ENCODE measurements at regions not wholly inside any gene's neighbourhood (a gene's known extent, or its start where the extent isn't known, plus 50 kb on each side); places are given as distances from the start of the nearest gene placed in this dataset.
"Not testable (repeated sequence)": the region's sequence is repeated elsewhere in the genome, so short reads cannot be mapped to it uniquely, and the experiment has no call there.

DNA sequence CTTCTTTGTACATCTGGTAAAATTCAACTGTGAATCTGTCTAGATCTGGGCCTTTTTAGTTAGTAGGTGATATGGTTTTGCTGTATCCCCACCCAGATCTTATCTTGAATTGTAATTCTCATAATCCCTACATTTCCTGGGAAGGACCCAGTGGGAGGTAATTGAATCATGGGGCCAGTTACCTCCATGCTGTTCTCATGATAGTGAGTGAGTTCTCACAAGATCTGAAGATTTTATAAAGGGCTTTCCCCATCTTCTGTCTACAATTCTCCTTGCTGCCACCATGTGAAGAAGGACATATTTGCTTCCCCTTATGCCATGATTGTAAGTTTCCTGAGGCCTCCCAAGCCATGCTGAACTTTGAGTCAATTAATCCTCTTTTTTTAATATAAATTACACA lies 410.4 kb upstream of the EPHA7 start:
- not testable (repeated sequence) for H3K4me3 ChIP-seq (replicated peaks; ENCODE audit: low read depth, low read length); DNase-seq (ENCODE audit: extremely low read depth, low read depth)

GRCh38 chr6:93829009-93829408 lies 409.6 kb upstream of the EPHA7 start:
- no peak for TF ChIP-seq CTCF (IDR thresholded peaks at IDR 0.05; ENCODE audit: low read depth, low read length, missing control alignments)
- DNase-seq (ENCODE audit: extremely low read depth, low read depth), result no peak
- no peak overlapping the region for H3K4me3 ChIP-seq (replicated peaks; ENCODE audit: low read depth, low read length)

DNA sequence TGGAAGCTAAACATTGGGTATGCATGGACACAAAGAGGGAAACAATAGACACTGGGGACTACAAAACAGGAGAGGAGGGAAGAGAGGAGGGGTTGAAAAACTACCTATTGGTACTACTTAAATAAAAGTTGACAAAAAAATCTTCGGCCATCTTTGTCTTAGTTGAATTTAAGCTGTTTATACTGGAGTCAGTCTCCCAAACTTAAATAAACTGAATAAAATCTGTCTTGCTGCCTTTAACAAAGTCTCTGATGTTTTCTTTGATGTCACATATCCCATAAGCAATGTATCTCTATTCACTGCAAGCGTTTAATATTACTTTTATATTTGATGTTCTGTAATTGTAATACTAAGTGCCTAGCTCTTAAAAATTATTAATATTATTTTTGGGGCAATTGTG lies 409.2 kb upstream of the EPHA7 start:
- no peak for TF ChIP-seq CTCF (IDR thresholded peaks at IDR 0.05; ENCODE audit: low read depth, low read length, missing control alignments)
- DNase-seq (ENCODE audit: extremely low read depth, low read depth), result no peak
- H3K4me3 ChIP-seq (replicated peaks; ENCODE audit: low read depth, low read length), result no peak overlapping the region

DNA sequence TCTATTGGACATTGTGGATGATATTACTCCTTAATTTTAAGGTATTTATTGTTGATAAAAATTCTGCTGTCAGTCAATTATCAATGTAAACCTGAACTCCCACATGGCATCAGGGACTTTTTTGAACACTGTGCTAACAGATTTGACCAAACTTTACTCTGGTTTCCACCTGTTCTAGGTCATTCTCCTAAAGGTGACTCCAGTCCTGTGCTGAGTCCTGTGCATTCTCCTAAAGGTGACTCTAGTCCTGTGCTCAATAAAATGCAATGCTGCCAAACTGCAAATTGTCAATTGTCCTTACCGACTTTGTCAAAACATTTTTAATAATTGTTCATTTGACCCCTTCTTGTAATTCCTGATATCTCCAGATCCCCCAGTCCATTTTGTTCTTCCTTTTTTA lies 408.4 kb upstream of the EPHA7 start:
- no peak overlapping the region for H3K4me3 ChIP-seq (replicated peaks; ENCODE audit: low read depth, low read length)
- no peak for TF ChIP-seq CTCF (IDR thresholded peaks at IDR 0.05; ENCODE audit: low read depth, low read length, missing control alignments)
- no peak for DNase-seq (ENCODE audit: extremely low read depth, low read depth)

DNA sequence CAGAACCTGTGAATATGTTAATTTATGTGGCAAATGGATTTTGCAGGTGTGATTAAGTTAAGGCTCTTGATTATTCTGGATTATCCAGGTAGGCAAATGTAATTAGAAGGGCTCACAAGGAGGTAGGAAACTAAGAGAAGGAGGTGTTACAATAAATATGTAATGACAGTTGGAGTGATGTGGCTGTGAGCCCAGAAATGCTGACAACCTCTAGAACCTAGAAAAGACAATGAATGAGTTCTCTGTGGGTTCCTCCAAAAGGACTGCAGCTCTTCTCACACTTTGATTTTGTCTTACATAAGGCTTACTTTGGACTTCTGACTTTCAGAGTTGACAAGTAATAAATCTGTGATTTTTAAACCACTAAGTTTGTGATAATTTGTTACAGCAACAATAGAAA lies 406.6 kb upstream of the EPHA7 start:
- no peak for DNase-seq (ENCODE audit: extremely low read depth, low read depth)
- no peak overlapping the region for H3K4me3 ChIP-seq (replicated peaks; ENCODE audit: low read depth, low read length)
- no peak for TF ChIP-seq CTCF (IDR thresholded peaks at IDR 0.05; ENCODE audit: low read depth, low read length, missing control alignments)

DNA sequence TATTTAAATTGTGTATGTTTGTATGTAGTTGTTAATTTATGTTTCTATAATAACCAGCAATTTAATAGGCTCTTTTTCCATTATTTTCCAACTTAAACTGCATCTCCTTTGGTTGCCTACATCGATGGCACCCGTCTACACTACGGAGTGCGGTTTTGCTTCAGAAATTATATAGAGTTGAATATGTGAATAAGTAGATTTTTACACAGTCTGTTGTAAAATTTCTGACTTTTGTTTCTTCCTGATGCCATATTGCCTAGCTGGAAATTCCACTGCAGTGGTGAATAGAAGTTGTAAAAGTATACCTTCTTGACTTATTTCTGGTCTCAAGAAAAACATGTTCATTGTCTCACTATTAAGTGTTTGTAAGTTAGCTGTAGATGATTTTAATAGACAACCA lies 404.1 kb upstream of the EPHA7 start:
- H3K4me3 ChIP-seq (replicated peaks; ENCODE audit: low read depth, low read length), result no peak overlapping the region
- no peak for DNase-seq (ENCODE audit: extremely low read depth, low read depth)
- no peak for TF ChIP-seq CTCF (IDR thresholded peaks at IDR 0.05; ENCODE audit: low read depth, low read length, missing control alignments)

GRCh38 chr6:93822434-93823265 lies 403.3 kb upstream of the EPHA7 start:
- H3K4me3 ChIP-seq (replicated peaks; ENCODE audit: low read depth, low read length), result no peak overlapping the region
- no peak for DNase-seq (ENCODE audit: extremely low read depth, low read depth)
- TF ChIP-seq CTCF (IDR thresholded peaks at IDR 0.05; ENCODE audit: low read depth, low read length, missing control alignments), result no peak
